Iris pigment epithelial cell (primary cell): ENCODE measurements at regions not wholly inside any gene's neighbourhood (a gene's known extent, or its start where the extent isn't known, plus 50 kb on each side); places are given as distances from the start of the nearest gene placed in this dataset.

Experiments
- DNase-seq: peaks from one replicate; pipeline ENCODE4 v3.0.0-alpha.2; 2011; ENCODE audit warnings: low read depth

DNA sequence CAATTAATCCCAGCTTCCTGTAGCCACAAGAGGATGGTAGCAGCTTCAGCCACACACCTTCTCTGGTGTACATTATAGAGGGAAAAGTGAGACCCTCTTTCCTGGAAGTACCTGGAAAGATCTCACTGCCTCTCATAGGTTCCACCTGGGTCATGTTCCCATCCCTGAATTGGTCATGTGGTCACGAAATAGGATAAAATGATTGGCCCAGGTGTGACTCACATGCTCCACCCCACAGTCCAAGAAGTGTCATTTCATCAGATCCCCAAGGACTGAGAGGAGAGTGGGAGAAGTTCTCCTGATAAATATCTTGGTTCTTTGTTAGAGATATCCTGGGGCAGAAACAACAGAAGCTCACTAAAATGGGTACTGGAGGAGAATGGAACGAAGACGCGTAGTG lies 142.4 kb downstream of the QRSL1 start:
- no peak for DNase-seq

DNA sequence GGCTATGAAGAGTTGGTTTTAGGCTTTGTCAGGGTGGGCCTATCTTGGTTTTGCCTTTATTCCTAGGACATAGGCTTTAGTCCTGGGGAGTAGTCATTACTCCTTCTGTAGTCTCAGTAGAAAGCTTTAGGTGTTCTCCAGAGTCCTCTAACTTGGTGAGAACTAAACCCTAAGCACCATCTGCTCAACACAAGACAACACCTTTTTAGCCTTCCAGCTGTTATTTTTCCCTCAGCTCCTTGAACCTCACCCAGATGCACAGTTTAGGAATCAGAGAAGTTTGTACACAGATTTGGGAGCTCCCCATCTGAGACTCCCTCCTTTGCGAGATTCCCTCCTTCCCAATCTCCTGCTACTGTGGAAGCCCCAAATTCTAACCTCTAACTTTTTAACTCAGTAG lies 141.3 kb downstream of the QRSL1 start:
- no peak for DNase-seq

DNA sequence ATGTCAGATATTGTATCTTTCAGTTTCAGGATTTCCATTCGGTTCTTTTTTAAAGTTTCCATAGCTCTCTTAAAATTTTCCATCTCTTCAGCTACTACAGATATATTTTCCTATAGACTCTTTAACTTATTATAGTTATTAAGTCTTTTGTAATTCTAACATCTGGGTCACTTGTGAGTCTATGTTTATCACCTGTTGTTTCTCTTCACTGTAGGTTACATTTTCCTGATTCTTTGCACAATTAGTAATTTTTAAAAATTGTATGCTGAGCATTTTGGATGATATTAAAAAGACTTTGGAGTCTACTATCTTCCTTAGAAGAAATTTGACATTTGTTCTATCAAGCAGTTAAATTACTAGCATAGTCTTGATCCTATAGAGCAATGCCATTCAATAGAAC lies 140.7 kb downstream of the QRSL1 start:
- no peak for DNase-seq

DNA sequence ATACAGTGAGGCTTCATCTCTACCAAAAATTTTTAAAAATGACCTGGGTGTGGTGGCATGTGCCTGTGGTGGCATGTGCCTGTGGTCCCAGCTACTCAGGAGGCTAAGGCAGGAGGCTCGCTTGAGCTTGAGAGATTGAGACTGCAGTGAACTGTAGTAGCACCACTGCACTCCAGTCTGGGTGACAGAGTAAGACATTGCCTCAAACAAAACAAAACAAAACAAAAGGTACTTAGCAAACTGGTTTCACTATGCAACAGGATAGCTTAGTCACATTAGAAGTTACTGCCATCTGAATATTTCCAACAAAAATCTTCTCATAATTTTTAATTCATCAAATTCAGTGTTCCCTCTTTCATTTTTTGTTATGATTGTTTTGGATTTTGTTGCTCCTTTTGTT lies 137.9 kb downstream of the QRSL1 start:
- DNase-seq, result no peak

DNA sequence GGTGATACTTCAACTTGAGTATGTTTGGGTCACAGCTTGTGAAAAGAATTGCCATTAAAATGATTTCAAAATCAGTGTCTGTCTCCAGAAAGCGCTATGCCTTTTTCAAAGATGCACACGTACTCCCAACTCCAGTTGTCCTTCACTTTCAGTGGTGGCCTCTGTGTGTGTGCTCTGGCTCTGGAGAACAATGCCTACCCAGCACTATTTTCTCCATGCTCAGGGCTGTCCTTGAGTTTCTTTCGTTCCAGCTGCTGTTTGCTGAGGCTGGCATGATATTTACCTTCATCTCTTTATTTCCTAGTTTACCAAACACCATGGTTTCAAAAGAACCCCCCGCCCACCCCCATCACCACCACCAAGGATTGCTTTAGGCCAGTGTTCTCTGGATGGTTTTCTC lies 136.8 kb downstream of the QRSL1 start:
- DNase-seq, result no peak

DNA sequence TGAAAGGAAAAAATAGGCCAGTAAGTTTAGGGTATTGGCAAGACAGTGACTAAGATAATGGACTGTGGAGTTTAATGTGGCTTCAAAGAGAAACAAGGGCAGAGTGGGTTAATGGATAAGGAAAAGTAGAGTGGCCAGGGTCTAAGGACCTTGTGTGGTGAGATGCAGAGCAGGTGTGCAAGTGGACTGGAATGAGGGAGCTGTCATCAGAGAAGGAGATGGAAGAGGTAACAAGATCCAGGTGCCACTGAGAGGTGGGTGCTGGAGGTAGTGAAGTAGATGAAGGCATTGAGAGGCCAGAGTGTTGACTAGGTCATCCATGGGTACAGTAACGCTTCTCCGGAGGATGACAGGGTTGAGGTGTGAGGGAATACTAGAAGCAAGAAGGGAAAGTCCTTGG lies 136.1 kb downstream of the QRSL1 start:
- no peak for DNase-seq

DNA sequence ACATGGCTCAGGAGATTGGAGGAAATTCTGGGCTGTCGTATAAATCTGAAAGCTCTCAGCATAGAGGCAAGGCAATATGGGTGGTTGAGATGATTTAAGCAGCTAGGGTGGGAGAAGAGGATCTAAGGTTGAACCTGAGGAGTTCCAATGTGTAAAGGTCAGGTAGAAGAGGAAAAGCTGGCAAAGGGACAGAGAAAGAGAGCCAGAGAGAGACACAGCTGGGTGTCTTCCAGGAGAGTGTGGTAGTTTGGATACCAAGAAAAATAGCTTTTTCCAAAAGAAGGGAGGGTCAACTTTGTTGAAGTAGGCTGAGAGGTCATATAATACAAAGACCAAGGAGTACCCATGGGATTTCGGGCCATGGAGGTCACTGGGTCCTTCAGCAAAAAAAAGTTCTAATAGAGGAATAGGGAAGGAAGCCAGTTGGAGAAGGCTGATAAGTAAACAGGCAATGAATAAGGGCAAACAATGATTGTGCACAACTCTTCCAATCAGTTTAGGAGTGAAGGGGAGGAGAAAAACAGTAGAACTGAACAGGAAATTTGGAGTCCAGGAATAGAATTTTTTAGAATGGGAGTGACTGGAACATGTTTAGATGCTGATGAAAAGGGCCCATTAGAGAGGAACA lies 135.1 kb downstream of the QRSL1 start:
- no peak for DNase-seq

DNA sequence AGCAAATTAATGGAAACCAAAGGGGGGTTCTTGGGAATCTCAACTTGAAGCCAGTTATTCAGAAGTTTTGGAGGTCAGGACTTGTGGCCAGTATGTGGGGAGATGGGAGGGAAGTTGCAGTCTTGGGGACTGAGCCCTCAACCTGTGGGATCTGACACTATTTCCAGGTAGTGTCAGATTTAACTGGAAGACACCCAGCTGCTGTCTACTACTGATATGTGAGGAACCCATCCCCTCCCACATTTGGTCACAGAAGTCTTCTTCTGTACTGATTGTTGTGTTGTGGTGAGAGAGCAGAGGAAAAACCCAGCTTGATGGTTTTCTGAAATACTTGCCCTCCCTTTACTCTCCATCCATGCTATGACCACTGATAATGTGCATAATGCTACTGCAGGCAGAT lies 134.0 kb downstream of the QRSL1 start:
- DNase-seq, result no peak

DNA sequence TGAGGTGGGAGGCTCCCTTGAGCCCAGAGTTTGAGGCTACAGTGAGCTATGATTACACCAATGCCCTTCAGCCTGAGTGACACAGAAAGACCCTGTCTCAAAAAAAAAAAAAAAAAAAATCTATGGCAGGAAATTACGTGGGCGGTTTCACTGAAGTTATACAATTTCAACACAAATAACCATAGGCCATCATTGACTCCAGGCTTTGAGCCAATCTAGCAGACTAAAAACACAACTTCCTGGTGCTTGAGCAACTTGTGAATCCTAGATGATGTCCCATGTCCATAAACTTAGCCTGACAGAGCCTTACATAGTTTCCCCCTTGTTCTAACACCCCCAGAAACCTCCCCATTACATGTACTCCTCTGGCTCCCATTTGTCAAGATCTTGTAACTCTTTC lies 131.8 kb downstream of the QRSL1 start:
- no peak for DNase-seq

DNA sequence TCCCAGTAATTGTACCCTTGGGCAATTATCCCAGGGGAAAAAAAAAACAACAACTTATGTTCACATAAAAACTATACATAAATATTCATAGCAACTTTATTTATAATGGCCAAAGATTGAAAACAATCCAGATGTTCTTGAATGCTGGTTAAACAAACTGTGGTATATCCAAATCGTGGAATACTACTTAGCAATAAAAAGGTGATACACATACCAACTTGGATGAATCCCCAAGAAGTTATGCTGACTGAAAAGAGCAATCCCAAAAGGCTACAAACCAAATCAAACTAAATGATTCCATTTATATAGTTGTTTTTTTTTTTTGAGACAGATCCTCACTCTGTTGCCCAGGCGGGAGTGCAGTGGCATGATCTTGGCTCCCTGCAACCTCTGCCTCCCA lies 129.7 kb downstream of the QRSL1 start:
- DNase-seq, result no peak

DNA sequence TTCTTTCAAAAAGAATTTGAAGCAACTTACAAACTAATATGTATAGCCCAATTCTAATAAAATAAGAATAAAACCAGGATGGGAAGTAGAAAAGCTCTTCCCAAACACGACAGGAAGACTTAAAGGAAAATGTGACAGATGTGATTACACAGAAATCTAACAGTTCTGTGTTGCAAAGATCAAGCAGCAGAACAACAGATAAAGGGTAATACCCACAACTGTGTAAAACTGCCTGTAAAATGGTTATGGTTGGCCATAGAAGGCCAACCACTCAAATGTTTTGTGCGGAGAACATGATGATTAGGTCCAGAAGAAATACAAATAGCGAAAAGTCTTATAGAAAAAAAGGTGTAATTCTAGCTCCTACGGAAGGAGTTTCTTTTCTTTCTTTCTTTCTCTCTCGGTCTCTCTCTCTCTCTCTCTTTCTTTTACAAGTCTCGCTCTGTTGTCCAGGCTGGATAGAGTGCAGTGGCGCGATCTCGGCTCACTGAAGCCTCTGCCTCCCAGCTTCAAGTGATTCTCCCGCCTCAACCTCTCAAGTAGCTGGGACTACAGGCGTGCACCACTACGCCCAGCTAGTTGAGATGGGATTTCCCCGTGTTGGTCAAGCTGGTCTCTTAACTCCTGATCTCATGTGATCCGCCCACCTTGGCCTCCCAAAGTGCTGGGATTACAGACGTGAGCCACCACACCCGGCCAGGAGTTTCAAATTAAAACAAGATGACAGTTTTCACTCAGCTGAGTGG lies 128.5 kb downstream of the QRSL1 start:
- DNase-seq, result no peak

DNA sequence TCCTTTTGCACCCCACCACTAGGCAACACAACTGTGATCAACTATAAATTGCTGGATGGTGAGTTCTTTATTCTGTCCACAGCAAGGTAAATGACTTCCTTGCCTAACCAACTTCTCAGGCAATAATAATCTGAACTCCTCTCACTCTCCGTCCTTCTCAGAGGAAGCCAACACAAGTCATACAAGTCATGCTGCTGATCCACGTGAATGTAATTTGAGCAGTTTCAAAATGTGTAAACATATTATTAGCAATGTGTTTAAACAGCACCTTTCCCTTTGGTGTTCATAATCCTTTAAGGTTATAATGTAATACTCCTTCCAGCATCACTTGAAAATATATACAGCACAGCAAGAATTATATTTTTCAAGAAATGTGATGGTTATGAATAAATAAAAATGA lies 127.9 kb downstream of the QRSL1 start:
- peak; percentile 6 for DNase-seq

DNA sequence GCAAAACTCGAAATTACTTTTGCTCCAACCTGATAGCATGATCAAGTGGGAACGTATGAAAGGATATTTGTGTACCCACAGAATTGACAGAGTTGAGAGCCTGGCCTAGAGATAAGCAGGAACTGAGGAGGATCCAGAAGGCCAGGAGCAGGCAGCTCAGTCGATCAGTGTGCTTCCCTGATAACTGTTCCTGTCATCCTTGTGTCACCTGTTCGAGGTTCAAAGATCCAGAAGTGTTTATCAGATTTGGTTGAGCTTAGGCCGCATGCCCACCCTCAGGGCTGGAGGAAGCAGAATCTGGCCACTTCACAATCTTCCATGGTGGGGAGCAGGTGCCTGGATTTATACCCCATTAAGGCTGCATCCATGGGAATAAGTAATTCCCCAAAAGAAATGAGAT lies 124.8 kb downstream of the QRSL1 start:
- no peak for DNase-seq

DNA sequence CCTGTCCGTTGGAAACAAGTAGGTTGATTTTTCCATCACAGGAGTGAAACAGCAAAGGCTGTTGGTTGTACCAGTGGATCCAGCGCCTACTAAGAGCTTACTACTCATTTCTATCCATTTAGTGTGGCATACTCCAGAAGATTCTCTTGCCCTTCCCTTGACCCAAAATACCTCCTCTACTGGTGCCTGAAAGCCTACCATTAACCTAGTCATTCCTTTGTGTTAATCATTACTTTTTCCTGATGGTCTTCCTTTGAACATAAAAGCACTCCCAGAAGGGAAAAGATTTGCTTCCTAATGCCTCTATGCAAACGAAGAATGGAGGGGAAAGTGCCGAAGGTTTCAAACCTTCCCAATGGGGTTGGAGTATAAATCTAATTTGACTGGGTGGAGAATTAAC lies 123.3 kb downstream of the QRSL1 start:
- DNase-seq, result no peak

DNA sequence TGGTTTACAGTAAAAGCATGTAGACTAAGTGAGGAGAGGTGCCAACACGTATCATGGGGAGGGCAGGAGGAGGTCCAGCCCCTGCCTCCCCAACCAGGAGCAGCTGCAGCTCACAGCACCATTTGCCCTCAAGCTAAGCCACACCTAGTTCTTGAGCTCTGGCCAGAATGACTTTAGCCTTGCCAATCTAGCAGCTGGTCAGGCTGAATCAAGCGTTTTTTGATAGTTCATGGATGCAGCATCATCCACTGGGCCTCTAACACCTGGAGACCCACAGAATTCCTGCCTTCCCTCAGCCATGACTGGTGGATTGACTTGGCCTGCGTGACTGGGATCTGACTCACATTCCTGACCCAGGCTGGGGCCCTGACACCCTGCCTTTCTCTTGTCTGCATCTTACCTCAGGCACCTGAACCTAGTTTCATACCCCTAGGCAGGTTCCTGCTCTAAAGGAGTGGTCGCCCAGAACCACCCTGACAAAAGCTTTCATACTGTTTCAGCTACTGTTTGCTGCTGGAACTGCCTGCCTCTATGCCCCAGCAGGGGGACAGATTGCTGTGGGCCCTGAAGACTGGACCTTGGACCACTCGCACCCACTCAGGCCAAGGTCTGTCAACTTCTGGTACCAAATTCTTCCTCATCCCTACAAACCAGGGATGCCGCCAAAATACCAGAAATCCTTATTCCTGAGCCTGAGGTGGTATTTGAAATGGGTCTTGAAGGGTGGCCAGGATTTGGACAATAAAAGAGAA lies 122.3 kb downstream of the QRSL1 start:
- no peak for DNase-seq

DNA sequence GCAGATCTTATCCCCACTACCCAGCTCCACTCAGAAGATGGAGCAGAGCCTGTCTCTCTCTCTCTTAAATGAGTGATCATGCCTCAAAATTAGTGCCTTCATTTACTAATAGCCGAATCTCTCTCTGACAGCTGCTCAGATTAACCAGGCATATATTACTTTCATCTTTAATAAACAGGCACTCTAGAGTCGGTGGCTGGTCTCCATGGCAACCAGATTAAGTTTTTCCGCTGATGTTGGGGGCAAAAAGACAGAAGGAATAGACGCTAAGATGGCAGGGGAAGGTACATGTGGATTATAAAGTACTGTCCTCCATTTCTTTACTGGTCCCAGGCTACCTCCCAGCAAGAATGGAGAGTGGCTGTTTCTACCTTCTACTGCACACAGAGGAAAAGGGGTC lies 121.6 kb downstream of the QRSL1 start:
- no peak for DNase-seq

DNA sequence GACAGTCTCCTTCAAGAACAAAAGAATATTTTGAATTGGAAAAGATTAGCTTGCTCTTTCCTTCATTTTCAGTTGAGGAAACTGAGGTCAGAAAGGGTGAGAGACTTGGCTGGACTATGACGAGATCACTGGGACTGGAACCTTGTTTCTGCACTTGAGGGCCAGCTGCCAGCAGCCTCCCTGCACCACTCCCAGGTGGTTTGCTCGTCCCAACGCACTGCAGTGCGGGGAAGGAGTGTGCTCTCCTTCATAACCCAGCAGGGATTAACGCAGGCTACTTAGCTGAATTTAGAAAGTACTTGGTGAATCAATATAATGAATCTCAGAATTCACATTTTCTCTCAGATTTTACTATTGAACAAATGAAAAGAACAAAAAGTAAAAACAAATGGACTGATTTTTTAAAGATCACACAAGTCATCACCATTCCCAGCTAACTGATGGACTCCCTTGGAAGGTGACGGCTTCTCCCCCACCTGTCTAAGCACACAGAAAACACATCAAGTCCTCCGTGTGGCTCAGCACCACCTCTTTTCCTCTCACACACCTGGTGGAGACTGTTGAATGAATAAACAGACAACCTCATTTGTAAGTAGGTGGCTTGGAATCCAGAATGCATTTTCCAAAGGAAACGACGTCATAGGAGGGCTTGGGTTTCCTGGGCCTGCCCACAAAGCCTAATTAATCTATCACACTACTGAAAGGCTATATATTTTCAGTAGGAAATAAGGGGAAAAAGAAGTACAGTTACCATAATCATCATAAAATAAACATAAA lies 121.0 kb downstream of the QRSL1 start:
- DNase-seq, result no peak

DNA sequence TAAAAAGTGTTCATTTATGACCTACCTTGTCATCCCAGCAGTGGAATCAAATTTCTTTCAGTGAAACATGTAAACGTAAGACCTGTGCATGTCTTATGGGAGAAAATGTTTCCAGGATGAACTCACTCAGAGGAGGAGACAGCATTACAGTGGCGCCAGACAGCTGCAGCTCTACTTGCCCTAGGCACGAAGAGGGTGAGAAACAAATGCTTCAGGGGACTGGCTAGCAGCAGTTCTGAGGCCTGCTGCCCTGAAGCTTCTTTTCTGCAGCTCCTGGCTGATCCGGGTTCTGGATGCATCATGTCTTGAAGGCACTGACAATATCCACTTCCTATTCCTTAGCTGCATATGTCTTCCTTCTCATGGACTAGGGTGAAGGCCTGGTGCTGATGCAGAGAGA lies 120.2 kb downstream of the QRSL1 start:
- DNase-seq, result no peak

DNA sequence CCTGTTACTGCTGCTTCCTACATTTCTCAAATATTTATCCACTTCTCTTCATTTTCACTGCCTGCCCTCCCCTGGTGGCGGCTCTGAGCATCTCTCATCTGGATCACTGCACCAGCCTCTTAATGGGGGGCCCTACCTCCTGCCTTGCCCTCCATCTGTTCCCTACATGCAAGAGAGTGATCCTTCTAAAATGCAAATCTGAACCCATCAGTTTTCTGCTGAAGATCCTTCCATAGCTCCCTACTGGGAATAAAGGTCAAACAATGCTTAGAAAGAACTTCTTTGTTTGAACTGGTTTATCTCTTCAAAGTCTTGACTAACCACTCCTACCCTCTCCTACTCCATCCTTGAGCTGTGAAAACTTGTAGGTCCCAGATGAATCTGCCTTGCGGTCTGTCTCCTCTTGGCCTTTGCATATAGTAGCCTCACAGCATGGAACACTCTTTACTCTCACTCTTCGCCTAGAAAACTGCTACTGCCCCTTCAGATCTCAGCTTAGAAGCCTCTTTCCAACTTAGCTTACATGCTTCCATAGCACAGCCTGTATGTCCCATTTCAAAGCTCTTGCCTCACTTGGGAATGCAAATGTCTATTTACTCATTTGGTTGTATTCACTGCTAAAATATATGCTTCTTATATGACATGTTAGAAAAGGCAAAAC lies 119.3 kb downstream of the QRSL1 start:
- no peak for DNase-seq

DNA sequence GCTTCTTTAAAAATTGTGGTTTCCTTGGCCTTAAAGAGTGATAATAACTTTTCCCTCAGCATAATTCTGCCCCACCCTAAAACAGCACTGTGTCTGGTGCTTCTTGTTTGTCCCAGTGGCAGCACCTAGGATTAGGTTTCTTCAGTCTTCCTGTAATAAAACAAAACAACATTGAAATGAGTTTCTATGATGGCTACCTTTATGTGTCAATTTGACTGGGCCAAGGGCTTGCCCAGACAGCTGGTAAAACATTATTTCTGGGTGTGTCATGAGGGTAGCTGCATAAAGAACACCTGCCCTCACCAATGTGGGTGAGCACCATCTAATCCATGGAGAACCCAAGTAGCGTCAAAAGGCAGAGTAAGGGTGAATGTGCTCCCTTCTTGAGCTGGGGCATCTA lies 117.8 kb downstream of the QRSL1 start:
- DNase-seq, result no peak

DNA sequence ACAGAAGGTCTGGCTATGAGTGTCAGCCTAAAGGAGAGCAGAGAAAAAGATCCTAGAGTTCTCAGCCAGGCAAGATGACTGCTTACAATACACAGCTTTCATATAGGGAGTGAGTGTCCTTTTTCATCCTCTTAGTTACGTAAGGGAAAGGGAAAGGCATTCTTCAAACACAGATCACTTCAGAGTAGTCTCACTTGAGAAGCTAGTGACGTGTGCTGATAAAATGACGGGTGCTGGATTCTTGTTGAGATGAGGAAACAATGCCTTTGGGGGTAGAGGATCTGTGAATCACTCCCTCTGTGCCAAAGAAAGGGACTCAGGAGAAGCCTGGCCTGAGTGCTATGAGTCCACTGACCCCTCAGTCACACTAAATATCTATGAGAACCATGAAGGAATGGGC lies 117.3 kb downstream of the QRSL1 start:
- peak; percentile 66 for DNase-seq
